GM12891 (cell line): ENCODE measurements at regions not wholly inside any gene's neighbourhood (a gene's known extent, or its start where the extent isn't known, plus 50 kb on each side); places are given as distances from the start of the nearest gene placed in this dataset.

Source experiments
- POLR2A ChIP-seq: IDR thresholded peaks from 2 replicates; pipeline ENCODE4 v1.6.1; 2011; ENCODE audit warnings: low read depth, low read length, control low read depth
- POLR2AphosphoS5 ChIP-seq: IDR thresholded peaks from 2 replicates; pipeline ENCODE4 v1.6.1; 2011; ENCODE audit warnings: low read depth, low read length, control low read depth
- TAF1 ChIP-seq: IDR thresholded peaks from 2 replicates; pipeline ENCODE4 v1.6.1; 2011; ENCODE audit warnings: low read depth, low read length, control low read depth

GRCh38 chr1:79198832-79199231 lies 192.3 kb upstream of the ADGRL4 start:
- no peak for TF ChIP-seq POLR2AphosphoS5
- no peak for TF ChIP-seq TAF1
- TF ChIP-seq POLR2A, result no peak
